Activated T-helper 9 cell treated with anti-CD3 and anti-CD28 coated beads, Interleukin-2, amount 50 U/mL, for 16 hours (primary cell): ENCODE measurements at regions not wholly inside any gene's neighbourhood (a gene's known extent, or its start where the extent isn't known, plus 50 kb on each side); places are given as distances from the start of the nearest gene placed in this dataset.

ENCODE experiments used
- DNase-seq: peaks from one replicate; pipeline ENCODE4 v3.0.0-alpha.2; 2020; ENCODE audit warnings: low read depth

DNA sequence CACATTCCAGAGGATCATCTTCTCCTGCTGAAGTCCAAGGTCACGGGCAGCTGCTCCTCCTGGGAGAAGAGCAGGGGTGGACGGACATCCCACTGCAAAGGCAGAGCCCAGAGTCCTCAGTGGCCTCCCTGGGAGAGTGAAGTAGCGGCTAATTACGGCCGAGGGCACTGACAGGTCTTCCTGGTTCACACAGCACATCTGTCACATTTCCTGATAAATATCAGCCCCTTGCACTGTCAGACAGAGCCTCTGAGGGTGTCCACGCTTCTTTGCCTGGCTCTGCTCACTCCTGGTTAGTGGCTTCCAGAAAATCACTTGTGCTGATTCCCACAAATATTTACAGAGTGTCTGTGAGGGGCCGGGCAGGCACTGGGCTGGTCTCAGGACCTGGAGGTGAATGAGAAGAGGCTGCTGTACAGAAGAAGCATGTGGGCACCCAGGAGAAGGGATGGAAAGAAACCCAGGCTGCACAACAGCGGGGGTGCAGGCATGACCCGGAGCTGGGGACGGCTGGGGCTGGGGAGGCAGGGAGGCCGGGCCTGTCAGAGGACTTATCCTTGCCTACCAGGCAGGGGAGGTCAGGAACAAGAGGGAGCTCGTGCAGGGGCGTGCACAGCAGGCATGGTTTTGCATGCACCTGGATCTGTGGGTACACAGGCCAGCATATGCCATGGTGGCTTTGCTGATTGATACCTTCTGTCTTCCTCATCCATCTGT, 258.2 kb upstream of the TNRC6C start:
- no peak for DNase-seq

DNA sequence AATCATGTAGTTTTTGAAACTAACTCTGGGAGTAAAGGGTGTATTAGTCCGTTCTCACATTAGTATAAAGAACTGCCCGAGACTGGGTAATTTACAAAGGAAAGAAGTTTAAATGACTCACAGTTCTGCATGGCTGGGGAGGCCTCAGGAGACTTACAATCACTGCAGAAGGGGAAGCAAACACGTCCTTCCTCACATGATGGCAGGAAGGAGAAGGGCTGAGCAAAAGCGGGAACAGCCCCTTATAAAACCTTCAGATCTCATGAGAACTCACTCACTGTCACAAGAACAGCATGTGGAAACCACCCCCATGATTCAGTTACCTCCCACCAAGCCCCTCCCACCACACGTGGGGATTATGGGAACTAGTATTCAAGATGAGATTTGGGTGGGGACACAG, 256.5 kb upstream of the TNRC6C start:
- DNase-seq: no peak

DNA sequence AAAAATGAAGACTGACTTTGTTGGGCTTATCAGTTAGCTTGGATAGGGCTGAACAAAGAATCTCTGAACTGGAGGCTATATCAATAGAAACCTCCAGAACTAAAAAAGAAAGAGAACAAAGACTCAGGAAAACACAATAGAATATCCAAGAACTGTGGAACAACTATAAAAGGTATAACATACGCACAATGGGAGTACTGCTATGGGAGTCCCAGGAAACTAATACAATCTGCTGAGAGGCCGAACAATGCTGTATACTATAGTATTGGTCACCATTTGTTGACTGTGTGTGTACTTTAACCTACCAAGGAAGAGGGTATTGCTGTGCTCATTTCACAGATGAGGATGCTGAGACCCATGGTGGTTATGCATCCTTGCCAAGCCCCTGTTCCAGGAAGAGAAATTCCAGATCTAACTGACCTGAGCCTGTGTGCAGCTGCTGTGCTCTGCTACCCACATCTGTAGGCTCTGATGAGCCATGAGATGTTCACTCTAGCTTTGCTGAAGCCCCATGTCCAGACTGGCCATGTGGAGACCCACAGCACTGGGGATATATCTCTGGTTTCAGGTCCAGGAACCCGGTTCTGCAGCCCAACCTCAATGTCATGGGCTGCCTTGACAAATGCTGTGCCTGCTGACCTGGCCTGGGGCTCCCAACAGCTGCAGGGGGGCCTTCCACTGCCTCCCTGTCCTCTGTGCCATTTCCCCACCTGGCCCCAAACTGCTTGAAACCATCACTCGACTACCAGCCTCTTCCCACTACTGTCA, 254.3 kb upstream of the TNRC6C start:
- no peak for DNase-seq

DNA sequence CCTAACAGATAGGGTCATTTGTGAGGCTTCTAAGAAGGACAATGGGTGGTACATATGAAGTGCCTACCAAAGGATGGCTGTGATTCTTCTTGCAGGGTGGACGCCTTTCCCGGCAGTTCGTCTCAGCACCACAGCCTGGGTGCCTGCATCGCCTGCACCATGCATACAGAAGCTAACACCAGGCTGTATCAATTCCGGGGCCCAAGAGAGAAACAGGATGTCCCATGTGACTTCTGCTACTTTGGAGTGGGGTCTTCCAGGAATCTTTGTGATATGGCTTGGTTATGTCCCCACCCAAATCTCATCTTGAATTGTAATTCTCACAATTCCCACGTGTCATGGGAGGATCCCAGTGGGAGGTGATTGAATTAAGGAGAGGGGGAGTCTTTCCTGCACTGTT, 251.6 kb upstream of the TNRC6C start:
- DNase-seq: no peak

DNA sequence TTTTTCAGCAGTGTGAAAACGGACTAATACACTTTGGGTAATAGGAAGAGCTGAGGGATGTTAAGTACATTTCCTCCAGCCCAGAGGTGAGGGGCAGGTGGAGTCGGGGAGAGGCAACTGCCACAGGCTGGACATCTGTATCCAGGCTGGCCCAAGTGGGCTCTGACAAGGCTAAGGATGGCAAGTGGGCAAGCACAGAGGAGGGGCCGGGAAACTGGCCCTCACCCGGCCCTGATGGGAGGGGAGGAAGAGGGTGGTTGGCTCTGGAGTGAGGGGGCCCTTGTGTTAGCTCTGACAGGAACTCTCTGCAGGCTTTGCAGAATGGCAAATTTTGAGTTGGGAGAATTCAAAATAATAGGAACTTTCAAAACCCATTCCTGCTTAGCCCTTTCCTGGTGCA, 251.0 kb upstream of the TNRC6C start:
- no peak for DNase-seq

DNA sequence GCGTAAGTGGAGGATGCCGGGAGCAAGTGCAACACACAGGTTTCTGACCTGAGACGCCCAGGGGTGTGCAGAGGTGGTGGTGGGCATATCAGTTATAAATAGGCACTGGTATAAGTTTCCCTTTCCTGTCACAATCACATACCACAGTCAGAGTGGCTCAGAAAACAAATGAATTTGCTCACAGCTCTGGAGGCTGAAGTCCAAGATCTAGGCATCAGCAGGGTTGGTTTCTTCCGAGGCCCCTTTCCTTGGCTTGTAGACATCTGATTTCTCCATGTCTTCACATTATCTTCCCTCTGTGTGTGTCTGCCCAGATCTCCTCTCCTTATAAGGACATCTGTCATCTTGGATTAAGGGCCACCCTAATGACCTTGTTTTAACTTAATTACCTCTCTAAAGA, 250.5 kb upstream of the TNRC6C start:
- no peak for DNase-seq

DNA sequence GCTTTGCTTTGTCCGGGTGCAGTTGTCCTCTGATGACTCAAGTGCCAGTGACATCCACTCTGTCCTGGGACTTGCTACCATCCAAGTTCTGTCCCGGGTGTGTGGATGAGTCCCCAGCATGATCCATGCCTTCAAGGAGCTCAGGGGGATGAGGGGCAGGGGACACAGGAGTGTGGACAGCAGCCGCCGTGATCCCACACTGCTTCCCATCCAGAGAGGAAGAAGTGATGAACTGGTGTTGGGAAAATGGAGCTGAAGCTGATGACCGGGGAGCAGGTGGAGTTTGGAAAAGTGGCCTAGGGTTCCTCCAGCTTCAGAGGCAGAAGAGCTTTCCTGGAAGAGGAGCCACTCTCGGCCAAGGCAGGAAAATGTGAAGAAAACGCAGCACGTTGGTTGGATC, 249.6 kb upstream of the TNRC6C start:
- DNase-seq: no peak

DNA sequence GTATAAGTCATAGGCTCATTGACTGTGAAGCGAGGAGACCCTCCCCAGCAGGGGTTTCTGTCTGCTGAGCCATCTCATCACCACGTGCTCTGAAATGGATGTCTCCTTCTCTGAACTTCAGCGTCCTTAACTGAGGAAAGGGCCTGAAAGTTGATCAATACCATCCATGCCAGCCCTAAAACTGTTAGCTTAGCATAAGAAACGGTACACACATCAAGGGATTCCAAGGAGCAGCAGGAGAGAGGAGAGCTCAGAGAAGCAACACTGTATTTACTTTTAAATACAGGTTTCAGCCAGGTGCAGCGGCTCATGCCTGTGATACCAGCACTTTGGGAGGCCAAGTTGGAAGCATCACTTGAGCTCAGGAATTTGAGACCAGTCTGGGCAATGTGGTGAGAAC, 248.9 kb upstream of the TNRC6C start:
- DNase-seq: no peak

DNA sequence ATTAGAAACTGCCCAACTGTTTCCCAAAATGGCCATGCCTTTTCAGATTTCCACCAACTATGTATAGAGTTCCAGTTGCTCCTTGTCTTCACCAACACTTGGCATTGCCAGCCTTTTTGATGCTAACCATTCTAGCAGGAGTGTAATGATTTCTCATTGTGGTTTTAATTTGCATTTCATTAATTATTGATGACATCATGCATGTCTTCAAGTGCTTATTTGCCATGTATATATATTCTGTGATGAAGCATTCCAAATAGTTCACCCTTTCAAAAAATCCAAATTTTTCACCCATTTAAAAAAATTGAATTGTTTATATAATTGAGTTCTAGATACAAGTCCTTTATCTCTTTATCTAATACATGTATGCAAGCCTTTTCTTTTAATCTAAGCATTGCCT, 245.9 kb upstream of the TNRC6C start:
- no peak for DNase-seq

DNA sequence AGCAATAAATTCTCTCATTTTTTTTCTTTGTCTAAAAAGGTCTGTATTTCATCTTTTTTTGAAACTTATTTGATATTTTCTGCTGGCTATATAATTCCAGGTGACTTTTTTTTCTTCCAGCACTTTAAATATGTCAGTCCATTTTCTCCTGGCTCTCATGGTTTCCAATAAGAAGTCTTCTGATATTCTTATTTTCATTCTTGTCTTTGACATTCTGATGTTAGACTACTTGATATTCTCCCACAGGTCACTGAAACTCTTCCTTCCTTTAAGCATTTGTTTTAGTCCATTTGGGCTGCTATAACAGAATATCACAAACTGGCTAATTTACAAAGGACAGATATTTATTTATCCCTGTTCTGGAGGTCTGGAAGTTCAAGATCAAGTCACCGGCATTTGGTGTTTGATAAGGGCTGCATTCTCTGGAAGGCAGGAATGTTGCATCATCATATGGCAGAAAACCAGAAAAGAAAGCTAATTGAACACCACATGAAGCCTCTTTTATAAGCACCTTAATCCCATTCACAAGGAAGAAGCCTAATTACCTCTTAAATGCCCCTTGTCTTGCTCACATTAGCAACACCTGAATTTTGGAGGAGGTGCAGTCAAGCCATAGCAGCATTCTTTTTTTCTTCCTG, 242.1 kb upstream of the TNRC6C start:
- no peak for DNase-seq

DNA sequence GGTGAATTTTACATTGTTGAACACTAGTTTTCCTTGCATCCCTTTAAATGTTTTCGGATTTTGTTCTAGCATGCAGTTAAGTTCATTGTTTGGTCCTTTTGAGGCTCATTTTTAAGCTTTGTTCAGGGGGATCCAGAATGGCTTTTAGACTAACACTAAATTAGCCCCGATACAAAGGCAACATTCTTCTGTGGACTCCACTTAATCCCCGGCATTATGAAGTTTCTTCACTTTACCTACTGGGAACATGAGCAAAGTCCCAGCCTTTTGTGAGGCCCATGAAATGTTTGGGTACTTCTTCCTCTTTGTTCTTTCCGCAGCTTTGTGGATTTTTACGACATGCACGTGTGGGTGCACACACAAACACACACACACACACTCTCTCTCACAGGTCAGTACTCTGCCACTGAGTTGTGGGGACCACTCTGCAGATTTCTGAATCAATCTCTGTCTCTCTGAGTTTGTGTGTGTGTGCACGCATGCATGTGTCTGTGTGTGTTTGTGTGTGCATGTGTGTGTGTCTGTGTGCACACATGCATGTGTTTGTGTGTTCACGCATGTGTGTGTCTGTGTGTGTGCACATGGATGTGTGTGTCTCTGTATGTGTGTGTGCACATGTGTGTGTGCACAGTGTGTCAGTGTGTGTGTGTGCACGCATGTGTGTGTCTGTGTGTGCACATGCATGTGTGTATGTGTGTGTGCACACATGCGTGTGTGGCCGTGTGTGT, 240.4 kb upstream of the TNRC6C start:
- DNase-seq: no peak

DNA sequence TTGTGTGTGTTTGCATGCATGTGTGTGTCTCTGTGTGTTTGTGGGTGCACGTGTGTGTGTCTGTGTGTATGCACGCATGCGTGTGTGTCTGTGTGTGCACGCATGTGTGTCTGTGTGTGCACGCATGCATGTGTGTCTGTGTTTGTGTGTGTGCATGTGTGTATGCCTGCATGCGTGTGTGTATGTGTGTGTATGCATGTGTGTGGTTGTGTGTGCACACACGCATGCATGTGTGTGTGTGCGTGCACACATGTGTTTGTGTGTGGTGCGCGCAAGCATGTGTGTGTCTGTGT, 239.9 kb upstream of the TNRC6C start:
- DNase-seq: no peak

DNA sequence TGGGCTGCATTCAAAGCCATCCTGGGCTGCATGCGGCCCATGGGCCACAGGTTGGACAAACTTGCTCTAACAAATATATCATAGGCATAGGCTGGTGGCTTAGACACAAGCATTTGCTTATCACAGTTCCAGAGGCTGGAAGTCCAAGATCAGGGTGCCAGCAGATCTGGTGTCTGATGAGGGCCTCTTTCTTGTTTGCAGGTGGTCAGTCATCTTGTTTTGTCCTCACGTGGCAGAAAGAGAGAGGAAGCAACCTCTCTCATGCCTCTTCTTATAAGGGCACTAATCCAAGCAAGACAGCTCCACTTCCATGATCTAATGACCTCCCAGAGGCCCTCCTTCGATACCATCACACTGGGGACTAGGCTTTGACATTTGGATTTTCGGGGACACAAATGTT, 238.7 kb upstream of the TNRC6C start:
- no peak for DNase-seq

DNA sequence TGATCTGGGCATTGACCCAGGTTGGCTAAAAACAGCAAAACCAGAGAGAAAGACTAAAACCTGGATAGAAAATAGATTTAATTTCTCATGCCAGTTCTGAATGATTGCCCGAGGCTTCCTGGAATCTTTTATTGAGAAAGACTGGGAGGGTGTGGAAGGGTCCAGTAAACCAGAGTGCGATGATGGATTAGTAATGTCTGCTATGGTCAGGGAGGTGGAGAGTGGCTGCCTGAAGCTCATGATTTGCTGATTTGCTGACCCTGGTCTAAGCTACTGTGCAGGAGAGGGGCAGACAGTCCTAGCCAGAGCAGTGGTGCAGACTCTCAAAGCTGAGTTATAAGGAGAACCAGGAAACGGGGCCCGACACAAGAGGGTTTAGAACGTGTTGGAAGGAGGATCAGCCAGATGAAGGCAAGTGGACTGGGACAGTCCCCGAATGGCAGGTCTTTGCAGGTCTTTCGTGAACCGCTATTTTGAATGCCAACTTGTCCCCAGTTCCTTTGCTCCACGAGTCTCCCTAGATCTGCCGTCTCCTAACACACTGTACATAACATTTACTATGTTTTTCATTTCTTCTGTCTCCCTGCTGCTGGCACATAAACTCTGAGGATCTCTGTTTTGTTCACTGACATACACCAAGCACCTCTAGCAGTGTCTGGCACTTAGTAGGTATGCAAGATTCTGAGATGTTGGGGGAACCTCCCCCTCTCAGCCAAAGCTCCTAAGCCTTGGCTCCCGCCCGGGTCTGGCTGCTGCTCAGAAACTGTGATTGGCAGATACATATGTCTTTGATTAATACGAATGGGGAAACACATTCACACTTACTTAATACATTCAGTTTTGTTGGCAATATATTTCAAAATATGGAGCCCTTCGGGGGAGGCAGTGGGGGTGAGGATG, 237.3 kb upstream of the TNRC6C start:
- DNase-seq: no peak

DNA sequence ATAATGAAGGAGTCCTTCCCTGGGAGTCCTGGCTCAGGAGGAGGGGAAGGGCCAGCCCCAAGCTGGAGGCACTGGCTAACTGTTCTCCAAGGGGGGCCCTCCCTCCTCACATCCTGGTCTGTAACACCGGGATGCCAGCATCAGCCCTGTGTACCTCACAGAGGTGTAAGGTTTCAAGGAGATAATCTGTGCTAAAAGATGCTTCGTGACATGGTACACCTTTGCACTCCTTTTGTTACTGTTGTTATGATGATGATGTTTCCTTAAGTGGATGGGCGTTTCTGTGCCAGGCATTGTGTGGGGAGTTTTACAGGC, 236.7 kb upstream of the TNRC6C start:
- DNase-seq: no peak

DNA sequence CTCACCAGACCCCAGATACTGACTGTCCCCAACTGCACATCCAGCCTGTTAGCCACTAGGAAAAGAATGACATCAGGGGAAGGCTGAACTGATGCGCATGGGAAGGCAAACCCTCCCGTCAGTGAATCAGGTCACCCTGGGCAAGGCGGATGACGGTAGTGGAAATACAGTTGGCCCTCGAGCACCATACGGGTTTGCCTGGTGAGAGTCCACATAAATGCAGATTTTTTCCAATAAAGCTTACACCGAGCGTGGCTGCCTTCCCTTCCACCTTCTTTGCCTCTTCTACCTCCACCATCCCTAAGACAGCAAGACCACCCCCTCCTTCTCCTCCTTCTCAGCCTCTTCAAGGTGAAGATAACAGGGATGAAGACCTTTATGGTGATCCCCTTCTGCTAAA, 236.1 kb upstream of the TNRC6C start:
- no peak for DNase-seq

DNA sequence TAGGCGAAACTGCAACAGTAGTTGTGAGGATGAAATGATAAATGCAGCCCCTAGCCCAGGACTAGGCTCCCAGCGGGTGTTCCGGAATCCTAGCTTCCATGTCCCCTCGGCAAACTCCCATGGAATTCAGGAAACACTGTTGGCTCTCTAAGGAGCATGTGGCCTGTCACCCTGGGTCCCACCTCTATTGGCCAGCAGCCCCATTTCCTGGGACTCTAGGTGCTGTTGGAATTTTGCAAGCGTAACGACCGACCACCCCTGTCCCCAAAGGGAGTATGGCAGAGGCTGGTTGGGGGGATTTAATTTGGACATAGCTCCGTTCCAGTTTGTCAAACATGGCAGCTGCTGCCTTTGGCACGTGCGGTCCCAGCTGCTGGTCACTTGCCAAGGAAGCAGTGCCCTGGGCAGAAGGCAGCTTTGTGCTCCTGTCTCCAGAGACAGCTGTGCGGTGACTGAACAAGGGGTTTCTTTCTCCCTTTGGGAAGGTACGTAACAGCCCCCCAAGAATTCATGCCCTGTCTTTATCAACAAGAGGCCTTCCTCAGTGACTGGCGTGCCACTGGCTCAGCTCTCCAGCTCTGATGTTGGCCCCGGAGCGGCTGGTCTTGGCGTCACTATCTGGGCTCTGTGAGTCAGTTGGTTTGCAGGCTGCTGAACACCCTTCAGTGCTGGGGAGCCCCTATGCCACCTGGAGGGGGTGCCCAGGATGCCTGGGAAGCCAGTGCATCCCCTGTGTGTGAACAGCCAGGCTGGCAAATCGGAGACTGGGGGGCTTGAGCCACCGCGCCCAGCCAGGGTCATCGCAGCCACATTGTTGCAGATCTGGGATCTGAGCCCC, 235.2 kb upstream of the TNRC6C start:
- no peak for DNase-seq

DNA sequence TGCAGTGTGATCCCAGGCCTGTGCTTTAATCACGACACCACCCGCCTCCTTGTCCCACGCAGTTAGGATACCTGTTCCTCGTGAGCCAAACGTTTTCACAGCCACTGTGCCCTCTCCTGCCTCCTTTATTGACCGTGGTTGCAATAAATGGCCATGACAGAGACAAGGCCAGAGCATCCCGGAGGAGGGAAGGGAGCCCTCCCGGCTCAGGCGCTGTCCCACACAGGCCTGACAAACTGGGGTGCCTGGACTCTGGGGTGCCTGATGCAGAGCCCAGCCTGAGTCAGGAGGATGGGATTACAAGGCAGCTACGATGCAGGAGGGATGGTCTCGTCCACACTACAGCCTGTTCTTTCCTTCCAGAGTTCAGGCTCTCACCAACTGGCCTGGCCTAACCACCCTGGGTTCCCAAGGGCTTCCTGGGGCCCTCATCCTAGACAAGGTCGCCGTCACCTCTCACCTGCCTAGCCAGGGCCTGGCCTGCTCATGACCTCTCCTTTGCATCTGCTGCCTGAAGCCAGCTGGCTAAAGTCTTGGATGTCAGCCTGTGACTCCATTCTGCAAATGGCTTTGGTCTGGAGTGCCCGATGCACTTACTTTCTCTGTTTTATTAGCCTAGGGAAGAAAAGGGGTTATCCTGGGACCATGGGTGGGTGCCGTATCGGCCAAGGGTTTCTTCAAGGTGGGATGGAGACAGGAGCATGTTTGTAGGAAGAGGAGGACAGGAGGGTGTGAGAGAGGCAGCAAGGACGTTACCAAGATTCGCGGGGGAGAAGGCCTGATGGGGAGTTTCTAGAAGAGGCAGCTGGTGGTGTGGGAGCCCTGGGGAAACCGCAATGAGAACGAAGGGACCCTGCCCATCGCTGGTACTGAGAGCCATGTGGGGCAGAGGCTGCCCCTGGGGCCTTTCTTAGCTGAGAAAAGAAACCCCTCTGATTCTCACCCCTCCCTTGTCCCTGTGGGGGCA, 234.3 kb upstream of the TNRC6C start:
- no peak for DNase-seq

DNA sequence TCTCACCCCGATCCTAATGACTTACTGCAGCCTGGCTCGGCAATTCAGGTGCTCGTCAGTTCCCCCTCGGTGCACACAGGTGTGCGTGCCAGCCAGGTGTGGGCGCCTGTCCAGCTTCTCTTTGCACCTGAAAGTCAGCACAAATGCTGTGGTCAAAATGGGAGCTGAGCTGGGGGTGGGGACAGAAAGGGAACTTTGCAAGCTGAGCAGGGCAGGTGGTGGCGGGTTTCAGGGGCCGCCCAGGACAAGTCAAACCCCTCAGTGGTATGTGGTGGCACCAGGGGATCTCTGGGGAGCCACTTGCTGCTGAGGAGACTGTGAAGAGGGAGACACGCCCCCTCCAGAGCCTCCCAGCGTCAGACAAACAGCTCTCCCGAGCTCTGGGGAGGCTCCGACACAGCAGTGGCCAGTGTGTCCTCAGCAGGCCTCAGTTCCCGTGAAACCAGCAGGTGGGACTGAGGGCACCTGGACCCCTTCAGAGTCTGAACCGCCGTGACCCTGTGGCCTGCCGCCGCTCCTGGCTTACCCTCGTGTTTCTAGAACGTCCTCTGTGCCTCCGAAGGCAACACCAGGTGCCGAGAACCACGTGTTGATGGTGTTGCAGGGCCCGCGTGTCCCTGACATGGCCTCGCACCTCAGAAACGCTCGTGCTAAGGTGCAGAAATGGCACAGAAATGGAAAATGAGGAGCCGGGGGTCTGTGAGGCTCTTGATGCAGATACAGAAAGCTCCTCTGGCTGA, 233.5 kb upstream of the TNRC6C start:
- no peak for DNase-seq
